HG03442 (cell line): ENCODE measurements at regions not wholly inside any gene's neighbourhood (a gene's known extent, or its start where the extent isn't known, plus 50 kb on each side); places are given as distances from the start of the nearest gene placed in this dataset.
A peak's percentile ranks its signal among the peaks of the same experiment; 100 is the strongest.
"Not testable (repeated sequence)": the region's sequence is repeated elsewhere in the genome, so short reads cannot be mapped to it uniquely, and the experiment has no call there.

Source experiments
- ATAC-seq: cut with Tn5 transposase; IDR thresholded peaks from one replicate; pipeline ENCODE4 v1.9.1; 2021; ENCODE audit warnings: mild to moderate bottlenecking, moderate library complexity; ENCODE audit not compliant: unreplicated experiment

GRCh38 chr7:67463983-67464382 lies 467.4 kb downstream of the TYW1 start:
- ATAC-seq, result no peak

- ATAC-seq, result no peak
Measured at GRCh38 chr7:67466109-67466508, 469.5 kb downstream of the TYW1 start.

- ATAC-seq, result no peak
Measured at GRCh38 chr7:67470256-67470751, 473.7 kb downstream of the TYW1 start.

DNA sequence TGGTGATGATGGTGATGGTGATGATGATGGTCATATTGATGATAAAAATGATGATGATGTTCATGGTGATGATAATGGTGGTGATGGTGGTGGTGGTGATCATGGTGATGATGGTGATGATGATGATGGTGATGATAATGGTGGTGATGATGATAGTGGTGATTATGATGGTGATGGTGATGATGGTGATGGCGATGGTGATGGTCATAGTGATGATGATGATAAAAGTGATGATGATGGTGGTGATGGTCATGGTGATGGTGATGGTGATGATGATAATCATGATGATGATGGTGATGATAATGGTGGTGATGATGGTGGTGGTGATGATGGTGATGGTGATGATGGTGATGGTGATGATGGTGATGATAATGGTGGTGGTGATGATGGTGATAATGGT lies 478.7 kb downstream of the TYW1 start:
- ATAC-seq, result no peak

DNA sequence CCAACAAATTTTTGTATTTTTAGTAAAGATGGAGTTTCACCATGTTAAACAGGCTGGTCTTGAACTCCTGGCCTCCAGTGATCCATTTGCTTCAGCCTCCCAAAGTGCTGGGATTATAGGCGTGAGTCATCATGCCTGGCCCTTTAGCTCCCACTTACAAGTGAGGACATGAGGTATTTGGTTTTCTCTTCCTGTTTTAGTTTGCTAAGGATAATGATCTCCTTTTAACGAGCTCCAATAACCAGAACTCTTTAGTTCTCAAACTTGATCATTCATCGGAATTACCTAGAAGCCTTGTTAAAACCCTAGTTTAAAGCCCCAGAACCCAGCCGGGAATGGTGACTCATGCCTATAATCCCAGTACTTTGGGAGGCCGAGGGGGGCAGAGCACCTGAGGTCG lies 481.4 kb downstream of the TYW1 start:
- ATAC-seq, result no peak

DNA sequence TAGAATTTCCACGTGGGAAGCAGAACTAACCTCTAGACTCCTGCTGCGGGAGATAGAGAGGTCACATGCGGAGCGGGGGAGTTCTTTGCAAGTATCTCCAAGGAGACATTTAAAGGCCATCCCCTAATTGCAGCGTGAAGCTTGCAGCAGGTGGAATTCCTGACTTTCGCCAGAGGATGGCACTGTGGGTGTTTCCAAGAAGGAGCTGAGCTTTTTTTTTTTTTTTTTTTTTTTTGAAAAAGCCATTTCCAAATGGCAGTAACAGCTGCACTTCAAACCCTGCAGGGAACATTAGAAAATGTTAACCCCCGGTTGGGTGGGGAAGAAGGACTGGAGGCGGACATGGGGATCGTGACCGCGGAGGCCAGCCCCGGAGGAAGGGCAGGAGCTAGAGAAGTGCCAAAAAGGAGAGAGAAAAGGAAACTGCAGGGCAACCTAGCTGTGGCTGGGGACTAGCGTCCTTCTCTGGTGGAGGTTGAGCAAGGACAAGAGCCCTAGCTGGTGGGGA lies 487.7 kb downstream of the TYW1 start:
- peak; percentile 43 for ATAC-seq

DNA sequence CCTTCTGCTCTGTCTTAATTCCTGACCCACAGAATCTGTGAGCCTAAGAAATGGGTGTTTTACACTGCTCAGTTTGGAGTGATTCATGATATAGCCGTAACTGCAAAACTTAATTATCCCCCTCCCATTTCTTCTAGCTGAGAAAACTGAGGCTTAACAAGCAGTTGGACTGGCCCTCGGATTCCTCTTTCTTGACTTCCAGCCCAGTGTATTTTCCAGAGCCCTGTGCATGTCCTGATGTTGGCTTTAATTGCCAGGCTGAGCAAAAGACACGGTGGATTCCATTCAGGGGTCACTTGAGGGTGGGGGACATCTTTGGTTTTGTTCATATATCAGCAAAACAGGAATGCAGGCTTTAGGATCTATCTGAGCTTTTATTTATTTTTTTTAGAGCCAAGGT lies 489.8 kb downstream of the TYW1 start:
- no peak for ATAC-seq

- no peak for ATAC-seq
Measured at GRCh38 chr7:67487316-67487715, 490.7 kb downstream of the TYW1 start.

- ATAC-seq, result no peak
Measured at GRCh38 chr7:67489881-67490280, 493.2 kb downstream of the TYW1 start.

DNA sequence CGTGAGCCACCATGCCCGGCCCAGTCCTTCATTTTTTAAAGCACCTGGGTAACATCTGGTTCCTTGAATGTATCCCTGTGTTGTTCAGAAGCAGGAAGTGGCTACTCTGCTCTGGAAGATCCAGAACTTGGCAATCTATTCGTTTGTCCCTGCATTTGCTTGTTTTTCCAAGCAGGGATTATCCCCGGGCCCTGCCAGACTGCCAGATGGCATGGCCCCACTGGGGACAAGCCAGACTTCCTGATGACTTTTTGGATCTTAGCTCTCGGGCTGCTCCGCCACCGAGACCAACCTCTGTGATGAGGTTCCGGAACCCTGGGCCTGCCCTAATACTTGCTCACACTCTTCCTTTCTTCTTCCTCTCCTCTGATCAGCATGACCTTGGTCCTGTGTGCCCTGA lies 496.7 kb downstream of the TYW1 start:
- no peak for ATAC-seq

- ATAC-seq, result no peak
Measured at GRCh38 chr7:67496589-67496988, 500.0 kb downstream of the TYW1 start.

GRCh38 chr7:67497914-67498313 lies 501.3 kb downstream of the TYW1 start:
- not testable (repeated sequence) for ATAC-seq

DNA sequence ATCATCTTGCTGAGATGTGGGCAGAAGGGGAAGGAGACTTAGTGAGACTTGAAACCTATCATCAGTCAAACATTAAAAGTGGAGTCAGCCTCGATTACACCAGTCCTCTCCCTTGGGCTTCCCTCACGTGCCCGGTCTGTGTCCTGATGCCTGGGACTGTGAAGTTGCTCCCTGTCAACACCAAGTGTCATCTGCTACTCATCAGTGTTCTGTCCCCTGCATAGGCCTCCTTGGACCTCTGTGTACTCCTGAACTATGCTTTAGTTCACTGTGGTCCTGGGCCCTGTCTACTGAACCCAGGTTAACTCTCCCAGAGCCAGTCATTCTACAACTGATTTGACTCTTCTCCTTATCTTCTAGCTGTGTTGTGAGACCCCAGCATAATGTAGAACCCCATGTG lies 506.3 kb downstream of the TYW1 start:
- no peak for ATAC-seq

- ATAC-seq, result no peak
Measured at GRCh38 chr7:67505449-67505848, 508.8 kb downstream of the TYW1 start.

- ATAC-seq, result no peak
Measured at GRCh38 chr7:67512481-67512880, 515.8 kb downstream of the TYW1 start.

- ATAC-seq, result no peak
Measured at GRCh38 chr7:67518580-67518979, 521.9 kb downstream of the TYW1 start.

GRCh38 chr7:67519171-67519570 lies 522.5 kb downstream of the TYW1 start:
- ATAC-seq, result no peak

GRCh38 chr7:67522504-67522903 lies 525.9 kb downstream of the TYW1 start:
- no peak for ATAC-seq

DNA sequence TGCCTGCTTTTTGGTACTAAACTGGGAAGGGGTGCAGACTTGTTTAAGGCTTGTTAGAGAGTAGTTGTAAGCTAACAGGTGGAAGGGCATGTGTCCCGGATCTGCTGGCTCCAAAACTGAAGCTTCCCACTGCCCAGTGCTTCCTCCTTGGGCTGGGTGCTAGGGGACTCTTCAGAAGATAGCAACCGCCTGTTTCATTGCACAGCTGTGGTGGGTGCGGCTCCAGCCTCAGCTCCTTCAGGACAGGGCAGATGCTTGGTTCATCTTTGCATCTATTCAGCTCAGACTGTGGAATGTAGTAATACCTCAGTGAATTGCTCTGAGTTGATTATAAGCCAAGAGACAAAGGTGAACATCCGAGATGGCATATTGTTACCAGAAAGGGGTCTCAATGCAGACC lies 527.1 kb downstream of the TYW1 start:
- no peak for ATAC-seq

DNA sequence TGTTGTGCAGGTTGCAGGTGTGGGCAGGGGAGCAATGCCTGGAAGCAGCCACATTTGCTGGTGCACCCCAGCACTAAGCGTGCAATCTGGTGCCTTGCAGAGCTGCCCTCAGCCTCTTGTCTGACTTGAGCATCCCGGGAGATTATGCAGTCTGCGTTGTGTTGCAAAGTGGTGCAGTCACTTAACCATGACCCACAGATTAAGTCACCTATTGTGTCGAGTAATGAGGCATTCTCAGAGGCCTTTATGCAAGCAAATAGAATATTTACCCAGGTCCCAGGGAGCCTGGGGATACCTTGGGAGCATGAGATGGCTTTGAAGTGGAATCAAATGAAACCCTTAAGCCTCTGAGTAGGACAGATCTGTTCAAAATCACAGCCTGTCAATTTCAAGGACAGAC lies 529.0 kb downstream of the TYW1 start:
- no peak for ATAC-seq

- no peak for ATAC-seq
Measured at GRCh38 chr7:67535241-67535989, 538.8 kb downstream of the TYW1 start.

DNA sequence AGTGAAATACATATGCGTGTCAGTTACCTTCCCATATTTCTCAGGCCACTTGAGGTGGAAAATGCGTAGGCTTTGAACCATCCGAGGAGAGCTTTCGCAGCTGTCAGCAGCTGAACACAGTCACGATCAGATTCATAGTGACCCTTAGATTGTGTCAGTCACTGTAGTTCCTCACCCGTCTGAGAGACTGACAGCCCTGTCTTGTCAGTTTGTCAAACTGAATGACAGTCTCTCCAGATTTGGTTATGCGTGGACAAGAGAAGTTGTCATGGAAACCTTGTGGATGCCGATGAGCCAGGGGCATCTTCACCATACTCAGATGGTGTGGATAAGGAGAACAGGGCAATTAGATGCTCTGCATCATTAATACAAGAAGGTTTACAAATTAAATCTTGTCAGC lies 546.3 kb downstream of the TYW1 start:
- no peak for ATAC-seq
